ENCODE measurements at regions not wholly inside any gene's neighbourhood (a gene's known extent, or its start where the extent isn't known, plus 50 kb on each side); places are given as distances from the start of the nearest gene placed in this dataset.

DNA sequence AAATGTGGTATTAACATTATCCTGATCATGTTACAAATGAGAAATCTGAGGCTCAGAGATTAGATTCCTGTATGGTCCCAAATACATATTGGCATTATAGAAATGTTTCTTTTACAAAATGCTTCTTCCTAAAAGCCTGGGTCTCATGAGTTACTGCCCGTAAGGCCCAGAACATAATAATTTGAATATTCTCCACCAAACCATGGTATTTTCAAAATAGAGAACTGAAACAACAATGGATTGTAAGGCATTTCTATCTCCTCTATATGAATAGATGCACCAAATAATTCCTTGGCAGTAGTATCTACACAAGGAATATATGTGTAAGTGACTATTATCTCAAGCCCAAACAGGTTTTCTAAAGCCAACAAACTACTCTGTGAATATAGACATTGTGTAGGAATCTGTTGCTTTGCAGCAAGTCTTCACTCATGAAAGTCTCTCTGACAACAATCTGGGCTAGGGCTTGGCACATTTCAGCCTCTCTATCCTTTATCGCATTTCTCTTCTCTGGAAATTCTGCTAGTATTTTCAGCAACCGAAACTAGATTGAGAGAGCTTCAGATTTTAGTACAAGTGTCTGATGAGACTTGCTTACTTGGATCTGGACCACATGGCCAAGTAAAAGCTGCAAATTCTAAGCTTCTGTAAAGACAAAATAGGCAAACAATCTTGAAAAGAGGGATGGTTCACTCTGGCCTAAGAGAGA, 112.8 kb upstream of the ARHGAP20 start:
- DNase-seq = no peak

DNA sequence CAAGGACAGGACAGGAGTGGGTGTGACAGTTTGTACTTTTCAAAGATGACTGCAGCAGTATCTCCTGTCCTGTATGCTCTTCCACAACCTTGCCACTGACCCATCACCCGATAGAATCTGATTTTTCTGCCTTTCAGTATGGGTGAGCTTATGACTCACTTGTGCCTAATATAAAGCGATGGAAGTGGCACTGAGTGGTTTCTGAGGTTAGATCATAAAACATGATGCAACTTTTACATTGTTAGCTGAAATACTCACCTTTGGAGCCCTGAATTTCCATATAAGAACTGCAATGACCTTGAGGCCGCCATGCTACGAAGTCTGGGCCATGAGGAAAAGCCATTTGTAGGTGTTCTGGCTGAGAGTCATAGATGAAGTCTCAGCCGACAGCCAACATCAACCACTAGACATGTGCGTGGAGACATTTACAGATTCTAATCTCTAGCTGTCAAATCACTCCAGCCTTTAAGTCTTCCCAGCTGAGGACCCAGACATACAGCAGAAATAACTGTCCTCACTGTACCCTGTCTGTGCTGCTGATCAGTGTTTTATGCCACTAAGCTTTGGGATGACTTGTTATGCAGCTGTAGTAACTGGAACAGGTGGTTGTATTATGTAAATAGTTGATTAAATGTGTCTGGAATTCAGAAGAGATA, 105.9 kb upstream of the ARHGAP20 start:
- no peak for DNase-seq

DNA sequence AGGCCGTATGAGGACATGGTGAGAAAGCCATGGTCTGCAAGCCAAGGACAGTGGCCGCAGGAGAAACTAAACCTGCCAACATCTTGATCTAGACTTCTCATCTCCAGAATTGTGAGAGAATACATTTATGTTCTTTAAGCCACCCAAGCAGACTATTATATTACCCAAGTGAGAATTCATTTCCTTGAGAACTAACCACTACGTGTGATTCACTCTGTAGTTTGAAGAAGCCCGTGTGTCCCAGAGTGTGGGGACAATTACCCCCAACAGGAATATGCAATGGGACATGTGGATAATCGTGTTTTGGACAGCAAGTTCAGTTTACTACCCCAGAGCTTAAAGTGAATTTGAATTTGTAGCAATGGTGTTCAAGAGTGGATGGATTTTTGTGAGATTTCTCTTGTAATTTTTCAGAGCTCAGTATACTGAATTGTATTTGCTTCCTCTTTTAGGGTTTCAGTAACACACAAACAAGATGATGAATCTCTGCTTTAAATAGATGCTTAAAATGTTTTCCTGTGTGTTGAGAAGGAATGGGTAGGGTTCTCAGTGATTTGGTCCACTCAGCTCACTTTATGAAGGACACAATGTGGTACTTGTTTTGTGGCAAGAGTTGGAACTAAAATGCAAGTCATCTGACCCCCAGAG, 100.0 kb upstream of the ARHGAP20 start:
- DNase-seq = peak; percentile 29

DNA sequence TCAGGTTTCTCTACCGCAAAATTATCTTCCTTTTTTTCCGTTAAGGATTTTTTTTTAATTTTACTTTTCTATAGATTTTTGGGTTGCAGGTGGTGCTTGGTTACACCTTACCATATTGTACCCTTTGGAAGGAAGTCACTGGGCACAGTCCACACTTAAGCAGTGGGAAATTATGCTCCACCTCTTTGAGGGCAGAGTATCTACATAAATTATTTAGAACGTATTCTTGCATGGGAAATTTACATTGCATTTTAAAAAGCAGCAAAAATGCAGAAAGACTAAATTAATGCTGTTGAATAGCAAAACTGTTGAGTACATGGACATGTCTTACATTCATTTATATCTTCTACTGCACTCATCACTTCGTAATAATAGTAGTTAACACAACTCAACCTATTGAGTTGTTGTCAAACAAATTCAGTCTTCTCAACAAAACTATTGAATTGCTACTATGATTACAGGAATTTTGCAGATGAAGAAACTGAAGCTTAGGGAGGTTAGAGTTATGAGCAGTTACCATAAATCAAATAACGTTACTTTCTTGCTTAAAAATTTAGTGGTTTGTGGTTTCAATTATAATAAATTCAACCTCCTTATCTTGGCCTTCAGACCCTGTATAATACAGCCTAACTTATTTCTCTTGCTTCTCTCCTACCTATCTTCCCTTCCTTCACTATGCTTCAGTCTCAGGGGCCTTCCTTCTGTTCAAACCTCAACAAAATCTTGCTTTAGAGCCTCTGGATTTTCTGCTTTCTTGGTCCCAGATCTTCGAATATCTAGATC, 97.4 kb upstream of the ARHGAP20 start:
- DNase-seq = no peak

DNA sequence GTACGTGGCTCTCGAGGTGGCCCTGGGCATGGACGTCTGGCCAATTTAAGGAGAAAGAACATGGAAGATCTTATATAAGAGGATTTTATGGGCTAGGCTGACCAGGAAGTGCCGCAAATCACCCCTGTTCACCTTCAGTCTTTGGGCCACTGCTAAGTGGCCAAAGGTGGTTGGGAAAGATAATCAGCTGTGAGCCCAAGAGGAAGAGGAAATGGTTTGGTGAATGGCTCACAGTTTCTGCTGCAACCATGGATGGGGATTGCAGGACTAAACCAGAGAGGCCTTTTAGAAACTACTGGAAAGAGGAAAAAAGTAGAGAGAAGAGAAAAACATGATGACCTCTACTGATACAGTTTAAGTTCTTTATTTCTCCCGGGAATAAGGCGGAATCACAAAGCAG, 96.0 kb upstream of the ARHGAP20 start:
- DNase-seq = peak; percentile 26

DNA sequence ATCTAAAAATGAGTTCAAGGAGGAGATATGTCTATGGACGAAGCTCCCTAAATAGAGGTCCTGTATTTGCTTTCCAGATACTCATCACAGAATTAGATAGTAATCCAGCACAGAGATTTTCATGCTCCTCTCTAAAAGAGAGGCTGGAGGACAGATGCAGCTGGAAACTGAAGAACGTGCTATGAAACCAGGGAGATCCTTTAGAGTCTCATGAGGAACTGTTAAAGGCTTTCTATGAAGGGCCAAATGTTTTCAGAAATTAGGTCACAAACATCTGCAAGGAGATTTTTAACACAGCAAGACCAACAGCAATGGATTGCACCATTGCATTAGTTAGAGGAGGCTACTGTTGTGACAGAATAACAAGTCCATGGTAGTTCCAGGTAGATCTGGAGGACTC, 95.6 kb upstream of the ARHGAP20 start:
- no peak for DNase-seq

DNA sequence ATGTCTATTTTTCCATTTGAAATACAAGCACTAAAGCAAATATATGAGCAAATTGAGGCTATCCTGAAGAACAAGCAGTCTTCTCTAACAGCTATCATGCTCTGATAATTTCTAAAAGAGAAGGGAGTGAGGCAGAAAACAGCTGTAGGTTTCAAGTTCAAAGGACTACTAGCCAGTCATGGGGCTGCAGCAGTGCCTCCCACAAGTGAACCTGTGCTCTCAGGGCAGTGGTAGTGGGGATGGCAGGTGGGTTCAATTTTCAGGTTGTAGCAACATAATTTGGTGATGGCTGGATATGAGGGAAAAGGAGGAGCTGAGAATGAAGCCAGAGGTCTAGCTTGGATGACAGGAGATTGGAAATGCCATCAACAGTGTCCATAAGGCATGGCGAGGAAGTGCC, 93.5 kb upstream of the ARHGAP20 start:
- no peak for DNase-seq

DNA sequence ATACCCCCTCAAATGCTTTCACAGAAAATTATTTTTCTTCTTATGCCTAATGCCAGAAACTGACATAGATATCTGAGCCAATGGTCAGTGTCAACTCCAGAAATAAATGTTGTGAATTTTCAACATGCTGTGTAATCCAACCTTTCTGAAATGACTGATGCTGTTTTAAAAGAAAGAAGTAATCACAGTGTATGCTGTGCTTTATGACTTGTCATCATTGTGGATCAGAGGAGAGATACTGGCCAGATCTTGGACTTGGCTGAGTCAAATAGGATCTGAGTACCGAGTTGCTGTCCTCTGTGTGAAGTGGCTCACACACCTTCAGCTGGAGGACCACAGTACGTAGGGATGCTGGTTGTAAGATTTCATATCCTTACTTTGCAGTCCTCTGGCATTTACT, 89.9 kb upstream of the ARHGAP20 start:
- peak; percentile 7 for DNase-seq

DNA sequence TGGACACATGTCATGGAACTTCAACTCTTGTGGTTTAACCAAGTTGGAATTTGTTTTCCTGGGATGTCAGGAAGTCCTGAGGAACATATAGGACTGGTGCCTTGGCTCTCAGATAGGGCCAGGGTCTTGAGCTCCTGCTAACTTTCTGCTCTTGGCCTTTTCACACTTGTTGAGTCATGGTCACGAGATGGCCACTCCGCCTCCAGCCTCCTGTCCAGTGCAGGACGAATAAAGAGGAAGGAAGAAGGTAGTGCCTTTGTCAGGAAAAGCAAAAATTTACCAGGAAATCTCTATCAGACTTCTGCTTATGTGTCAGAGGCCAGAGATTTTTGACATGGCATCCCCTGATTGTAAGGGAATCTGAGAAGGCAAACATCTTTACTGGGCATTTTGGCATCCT, 89.1 kb upstream of the ARHGAP20 start:
- DNase-seq = peak; percentile 72

DNA sequence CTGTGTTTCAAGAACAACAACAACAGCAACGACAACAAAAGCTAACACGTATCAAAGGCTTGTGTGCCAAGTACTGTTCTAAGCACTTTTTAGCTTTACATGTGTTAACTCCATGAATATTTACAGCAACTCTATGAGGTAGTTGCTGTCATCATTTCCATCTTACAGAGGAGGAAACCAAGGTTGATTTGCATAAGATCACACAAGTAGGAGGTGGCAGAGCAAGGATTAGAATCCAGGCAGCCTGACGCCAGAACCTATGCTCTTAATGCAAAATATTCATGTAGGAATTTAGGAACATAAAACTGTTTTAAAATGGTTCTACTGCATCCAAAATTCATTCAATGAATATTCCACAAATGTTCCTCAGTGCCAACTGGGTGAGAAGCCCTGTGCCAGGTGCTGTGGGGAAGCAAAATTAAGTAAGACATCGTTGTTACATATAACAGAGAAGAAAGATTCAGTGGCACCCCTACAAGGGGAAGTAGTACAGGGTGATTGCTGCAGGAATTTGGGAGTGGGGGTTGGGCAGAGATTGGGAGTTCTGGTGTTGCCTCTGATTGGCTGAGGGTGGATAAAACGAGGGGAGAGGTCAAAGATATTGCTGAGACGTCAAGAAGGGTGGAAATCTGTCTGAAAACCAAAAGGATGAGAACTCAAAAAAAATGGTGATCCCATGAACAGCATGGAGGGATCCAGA, 86.1 kb upstream of the ARHGAP20 start:
- peak; percentile 44 for DNase-seq

DNA sequence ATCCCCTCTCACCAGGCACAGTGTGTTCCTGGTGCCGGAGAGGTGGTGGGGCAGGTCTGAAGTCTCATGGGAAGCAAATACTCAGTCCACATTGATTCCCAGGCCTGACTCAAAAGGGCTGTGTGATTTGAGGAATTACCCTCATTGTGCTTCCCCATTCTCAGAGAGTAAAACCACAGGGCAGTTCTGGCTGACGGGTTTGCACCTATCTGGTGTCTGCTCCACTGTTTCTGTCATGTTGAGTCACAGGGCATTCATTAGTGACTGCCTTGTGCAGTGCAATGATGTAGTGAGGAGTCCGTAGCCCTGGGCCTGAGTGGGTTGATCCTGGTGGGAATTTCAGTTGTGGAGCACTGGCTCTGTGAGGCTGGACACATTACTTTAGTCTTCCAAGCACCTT, 85.2 kb upstream of the ARHGAP20 start:
- DNase-seq = peak; percentile 95

DNA sequence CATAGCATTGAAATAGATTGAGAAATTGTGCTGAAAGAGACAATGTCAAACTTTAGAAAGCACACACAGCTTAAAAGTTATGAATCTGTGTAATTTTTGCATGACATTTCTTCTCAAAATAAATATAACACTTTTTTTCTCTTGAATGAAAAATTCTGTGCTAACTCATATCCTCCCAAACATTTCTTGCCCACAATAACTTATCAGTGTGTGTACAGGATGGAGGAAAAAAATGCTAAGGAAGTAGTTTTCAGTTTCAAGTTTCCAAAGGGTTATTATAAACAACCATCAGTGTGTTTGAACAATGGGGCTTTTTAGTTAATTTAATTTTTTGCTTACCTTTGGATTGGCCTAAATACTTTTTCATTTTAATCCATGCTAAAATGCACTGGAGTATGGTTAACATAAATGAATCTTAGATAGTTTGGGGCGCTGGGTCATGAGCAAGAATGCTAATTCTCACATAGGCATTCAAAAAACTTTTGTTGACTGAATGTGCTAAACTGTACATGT, 82.9 kb upstream of the ARHGAP20 start:
- DNase-seq = no peak

DNA sequence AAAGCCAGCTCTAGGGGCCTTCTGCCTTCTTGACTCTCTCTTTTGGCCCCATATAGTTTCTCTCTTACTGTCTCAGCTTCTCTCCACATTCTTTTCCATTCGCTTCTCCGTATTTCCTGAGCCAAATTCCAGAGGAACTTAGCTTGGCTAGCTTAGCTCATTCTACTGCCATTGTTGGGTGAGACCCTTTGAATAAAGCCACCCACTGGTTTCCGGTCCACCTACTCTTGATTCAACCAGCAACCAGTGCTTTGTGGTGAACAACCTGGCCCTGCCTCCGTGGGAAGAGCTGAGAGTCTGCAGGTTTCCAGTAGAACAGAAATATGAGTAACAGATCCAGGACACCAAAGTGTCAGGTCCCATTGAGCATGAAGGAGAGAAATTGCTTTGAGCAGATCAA, 81.3 kb upstream of the ARHGAP20 start:
- DNase-seq = no peak

DNA sequence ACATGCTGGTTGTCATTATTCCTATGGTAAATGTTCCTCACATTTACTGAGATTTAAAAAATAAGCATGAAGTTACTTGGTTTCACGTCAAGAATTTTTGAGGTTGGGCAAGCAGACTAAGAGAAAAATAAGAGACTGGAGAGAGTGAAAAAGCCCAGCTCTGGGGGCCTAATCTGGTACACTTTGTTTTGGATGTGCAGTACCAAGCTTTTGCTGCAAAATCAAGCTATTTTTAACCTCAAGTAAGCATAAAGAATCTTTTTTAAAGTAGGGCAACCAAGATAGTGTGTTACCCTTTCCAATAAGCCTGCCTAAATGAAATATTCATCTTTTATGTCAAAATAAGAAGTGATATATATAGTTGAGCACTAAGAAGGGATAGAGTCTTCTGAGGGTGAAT, 79.4 kb upstream of the ARHGAP20 start:
- DNase-seq = no peak

DNA sequence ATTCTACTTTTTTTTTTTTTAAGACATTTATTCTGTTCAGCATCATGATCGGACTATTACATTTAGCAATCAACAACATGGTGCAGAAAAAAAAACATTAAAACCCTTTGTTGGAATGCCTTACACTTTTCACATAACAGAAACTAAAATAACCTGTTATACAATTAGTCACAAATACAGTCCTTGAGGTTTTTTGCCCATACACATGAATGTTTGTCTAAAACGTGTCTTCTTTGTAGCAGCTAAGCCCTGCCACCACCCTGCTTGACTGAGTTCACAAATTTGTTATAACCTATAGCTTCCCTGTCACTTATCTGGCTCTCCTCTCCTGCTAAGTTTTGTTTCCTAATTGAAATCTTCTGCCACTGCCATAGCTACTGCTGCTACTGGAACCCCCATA, 75.4 kb upstream of the ARHGAP20 start:
- no peak for DNase-seq

DNA sequence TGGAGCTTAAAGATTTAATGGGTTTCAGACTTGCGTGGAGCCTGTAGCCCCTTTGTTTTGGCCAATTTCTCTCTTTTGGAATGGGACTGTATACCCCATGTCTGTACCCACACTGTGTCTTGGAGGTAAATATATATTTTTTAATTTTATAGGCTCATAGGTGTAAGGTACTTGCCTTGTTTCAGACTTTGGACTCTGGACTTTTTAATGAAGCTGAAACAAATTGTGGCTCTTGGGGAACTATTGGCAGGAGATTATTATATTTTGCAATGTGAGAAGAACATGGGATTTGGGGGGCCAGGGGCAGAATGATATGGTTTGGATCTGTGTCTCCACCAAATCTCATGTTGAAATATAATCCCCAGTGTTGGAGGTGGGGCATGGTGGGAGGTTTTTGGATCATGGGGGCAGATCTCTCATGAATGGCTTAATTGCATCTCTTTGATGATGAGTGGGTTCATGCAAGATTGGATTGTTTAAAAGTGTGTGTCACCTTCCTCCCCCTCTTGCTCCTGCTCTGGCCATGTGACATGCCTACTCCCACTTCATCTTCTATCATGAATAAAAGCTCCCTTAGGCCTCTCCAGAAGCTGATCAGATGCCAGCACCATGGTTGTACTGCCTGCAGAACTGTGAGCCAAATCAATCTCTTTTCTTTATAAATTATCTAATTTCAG, 74.1 kb upstream of the ARHGAP20 start:
- no peak for DNase-seq

DNA sequence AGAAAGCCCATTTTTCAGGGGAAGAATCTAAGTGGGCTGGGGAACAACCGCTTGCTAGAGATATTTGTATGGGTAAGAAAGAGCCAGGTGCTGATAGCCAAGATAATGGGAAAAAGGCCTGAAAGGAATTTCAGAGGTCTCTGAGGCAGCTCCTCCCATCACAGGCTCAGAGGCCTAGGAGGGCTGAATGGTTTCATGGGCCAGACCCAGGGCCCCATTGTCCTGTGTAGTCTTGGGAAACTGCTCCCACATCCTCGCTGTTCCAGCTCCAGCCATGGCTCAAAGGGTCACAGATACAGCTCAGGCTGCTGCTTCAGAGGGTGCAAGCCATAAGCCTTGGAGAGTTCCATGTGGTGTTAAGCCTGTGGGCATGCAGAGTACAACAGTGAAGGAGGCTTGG, 73.2 kb upstream of the ARHGAP20 start:
- DNase-seq = no peak

DNA sequence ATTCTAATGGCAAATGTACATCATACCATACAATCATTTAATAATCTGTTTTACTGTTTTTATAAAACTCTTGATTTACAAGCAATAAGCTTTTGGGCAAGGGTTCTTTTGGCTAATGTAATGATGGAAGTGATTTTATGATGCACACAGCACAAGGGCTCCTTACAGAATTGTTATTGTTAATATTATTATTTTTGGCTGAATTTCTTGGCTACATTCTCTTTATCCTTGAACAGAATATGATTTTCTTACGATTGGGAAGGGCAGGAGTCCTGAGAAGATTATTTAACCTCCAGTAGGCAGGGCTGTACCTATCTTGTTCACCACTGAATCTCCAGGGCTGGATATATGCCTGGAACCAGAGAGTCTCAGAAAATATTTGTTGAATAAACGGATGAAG, 70.4 kb upstream of the ARHGAP20 start:
- no peak for DNase-seq

DNA sequence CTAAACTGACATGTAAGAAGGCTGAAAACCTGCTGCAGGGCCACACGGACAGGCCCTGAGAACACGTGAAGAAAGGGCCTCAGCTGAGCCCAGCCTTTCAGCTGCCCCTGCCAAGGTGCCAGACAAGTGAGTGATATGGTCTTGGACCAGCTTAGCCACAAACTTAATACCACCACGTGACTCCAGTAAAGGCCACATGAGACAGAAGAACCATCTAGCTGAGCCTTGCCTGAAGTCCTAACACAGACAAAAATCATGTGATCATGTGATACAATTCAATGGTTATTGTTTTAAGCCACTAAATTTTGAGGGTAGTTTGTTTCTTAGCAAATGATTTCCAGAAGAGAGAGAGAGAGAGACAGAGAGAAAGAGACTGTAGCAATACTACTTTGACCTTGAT, 66.9 kb upstream of the ARHGAP20 start:
- no peak for DNase-seq

DNA sequence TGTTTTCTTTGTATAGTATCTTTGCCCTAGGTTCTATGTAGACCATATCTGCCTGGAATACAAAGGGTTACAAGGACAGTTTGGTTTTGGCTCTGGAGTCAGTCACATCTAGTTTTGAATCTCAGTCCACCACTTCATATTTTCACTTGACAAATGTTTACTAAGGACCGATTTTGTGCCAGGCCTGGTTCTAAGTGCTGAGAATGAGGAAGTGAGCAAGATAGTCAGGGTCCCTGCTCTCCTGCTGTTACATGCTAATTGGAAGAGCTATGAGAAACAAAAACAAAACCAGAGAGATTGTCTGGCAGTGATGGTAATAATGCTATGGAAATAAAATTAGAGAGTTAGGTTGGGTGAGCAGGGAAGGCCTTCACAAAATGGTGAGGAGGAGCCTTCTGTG, 66.1 kb upstream of the ARHGAP20 start:
- DNase-seq = peak; percentile 41

DNA sequence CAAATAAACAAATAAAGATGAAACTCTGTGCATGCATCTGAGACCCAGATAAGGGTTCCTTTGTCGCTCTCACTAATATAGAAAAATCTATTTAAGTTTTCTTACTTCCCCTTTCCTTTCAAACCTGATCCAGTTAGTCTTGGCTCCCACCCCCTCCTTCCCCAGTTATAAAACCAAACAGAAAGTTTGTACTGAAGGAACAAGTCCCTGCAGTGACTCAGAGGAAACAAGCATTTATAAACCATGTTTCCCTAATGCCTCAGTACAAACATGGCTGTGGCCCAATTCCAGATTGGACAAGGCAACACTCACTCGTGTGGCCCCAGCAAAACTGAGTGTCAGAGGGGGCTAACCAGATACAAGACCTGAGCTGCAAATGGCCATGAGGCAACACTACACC, 65.5 kb upstream of the ARHGAP20 start:
- DNase-seq = peak; percentile 83

DNA sequence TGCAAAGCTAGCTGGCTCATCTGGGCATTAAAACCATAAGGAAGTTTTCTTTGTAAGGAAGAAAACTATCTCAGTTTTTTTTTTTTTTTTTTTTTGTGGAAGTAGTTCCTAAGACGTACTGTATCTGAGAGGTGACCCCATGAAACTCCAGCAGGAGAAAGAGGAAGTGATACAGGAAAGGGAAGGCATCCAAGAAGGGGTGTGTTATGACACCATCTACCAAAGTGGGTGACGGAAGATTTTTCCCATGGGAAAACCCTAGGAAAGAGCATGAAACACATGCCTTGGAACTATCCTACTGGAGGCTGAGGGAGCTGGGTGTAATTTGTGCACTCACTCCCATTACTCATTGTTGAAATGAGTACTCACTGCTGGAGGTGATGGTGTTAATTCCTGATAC, 63.8 kb upstream of the ARHGAP20 start:
- DNase-seq = peak; percentile 75
